ENCODE measurements at regions not wholly inside any gene's neighbourhood (a gene's known extent, or its start where the extent isn't known, plus 50 kb on each side); places are given as distances from the start of the nearest gene placed in this dataset.

GRCh38 chr13:67474115-67474514, 244.0 kb upstream of the PCDH9 start:
- TF ChIP-seq CTCF (IDR thresholded peaks at IDR 0.05; ENCODE audit: insufficient read depth, low read depth, low read length) = no peak
- TF ChIP-seq EZH2 (IDR thresholded peaks at IDR 0.05; ENCODE audit: insufficient read depth, low read length) = no peak
